AG04449 (cell line): ENCODE measurements at regions not wholly inside any gene's neighbourhood (a gene's known extent, or its start where the extent isn't known, plus 50 kb on each side); places are given as distances from the start of the nearest gene placed in this dataset.

Experiments
- CTCF ChIA-PET: fragments of 350-600 bp; formaldehyde crosslinking; extraction: SDS; loops from one replicate; lab custom pipeline; 2021; ENCODE audit warnings: antibody characterized with exemption; lab: Yijun Ruan, JAX
- POLR2A ChIA-PET: fragments of 400-600, 350-600 bp; formaldehyde crosslinking; extraction: SDS; loops from one replicate; lab custom pipeline; 2020; ENCODE audit warnings: antibody characterized with exemption, inconsistent platforms; lab: Yijun Ruan, JAX
- DNase-seq: peaks from one replicate; pipeline ENCODE4 v3.0.0-alpha.2; 2010; ENCODE audit warnings: low read depth, low spot score
- H3K4me3 ChIP-seq: 2 replicates; pipeline ENCODE4 v1.5.1; 2011; ENCODE audit warnings: low read depth, mild to moderate bottlenecking, control low read depth, low read length
- CTCF ChIP-seq: IDR thresholded peaks from one replicate; pipeline ENCODE4 v1.5.1; 2011; ENCODE audit warnings: mild to moderate bottlenecking, moderate library complexity, low read length, control low read depth, inconsistent platforms; ENCODE audit not compliant: insufficient read depth; ENCODE audit errors: missing control alignments

DNA sequence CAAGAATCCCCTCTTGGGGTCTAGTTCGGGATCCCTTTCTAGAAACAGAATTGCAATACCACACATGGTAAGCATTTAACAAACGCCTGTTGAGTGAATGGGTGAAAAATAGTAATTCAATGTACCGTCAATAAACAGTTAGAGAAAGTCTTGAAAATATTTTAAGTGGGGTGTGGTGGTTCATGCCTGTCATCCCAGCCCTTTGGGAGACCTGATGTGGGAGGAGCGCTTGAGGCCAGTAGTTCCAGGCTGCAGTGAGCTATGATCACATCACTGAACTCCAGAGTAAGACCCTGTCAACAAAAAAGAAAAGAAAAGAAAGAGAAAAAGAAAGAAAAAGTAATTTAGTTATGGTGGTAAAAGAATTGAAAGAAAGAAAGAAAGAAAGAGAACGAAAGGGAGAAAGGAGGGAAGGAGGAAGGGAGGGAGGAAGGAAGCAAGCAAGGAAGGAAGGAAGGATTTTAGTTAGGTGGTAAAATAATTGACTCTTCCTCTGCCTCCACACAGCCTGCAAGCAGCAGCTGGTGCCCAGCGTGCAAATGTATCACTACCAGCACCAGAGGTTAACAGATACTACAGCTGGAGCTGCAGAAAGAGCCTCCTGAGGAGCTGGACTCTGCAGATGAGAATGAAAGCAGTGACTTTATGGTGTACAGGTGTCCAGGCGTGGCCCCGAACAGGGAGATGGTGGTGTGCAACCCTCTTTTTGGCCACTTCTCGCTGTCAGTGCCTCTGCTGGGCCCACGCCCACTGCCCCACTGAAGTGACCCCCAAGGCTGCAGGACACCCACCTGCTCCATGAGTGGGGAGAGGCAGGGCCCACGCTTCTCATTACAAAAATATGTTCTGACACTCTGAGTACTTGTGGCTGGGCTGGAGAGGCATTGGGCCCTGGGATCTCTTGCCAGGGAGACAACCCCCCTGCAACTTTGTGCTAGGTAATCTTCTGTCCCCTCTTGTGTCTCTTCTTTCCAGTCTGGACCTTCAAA is 135.4 kb downstream of the BAMBI start:
- CTCF ChIA-PET, result no interaction called here
- no peak for TF ChIP-seq CTCF
- no peak overlapping the region for H3K4me3 ChIP-seq
- POLR2A ChIA-PET, result no interaction called here
- DNase-seq, result no peak

DNA sequence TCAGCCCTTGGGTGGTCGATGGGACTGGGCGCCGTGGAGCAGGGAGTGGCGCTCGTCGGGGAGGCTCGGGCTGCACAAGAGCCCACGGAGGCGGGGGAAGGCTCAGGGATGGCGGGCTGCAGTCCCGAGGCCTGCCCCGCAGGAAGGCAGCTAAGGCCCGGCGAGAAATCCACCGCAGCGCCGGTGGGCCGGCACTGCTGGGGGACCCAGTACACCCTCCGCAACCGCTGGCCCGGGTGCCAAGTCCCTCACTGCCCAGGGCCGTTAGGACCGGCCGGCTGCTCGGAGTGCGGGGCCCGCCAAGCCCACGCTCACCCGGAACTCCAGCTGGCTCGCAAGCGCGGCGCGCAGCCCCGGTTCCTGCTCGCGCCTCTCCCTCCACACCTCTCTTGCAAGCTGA is 138.4 kb downstream of the BAMBI start:
- DNase-seq, result no peak
- ChIA-PET POLR2A (no interaction called here), CTCF (no interaction called here)
- TF ChIP-seq CTCF, result no peak
- H3K4me3 ChIP-seq, result no peak overlapping the region

DNA sequence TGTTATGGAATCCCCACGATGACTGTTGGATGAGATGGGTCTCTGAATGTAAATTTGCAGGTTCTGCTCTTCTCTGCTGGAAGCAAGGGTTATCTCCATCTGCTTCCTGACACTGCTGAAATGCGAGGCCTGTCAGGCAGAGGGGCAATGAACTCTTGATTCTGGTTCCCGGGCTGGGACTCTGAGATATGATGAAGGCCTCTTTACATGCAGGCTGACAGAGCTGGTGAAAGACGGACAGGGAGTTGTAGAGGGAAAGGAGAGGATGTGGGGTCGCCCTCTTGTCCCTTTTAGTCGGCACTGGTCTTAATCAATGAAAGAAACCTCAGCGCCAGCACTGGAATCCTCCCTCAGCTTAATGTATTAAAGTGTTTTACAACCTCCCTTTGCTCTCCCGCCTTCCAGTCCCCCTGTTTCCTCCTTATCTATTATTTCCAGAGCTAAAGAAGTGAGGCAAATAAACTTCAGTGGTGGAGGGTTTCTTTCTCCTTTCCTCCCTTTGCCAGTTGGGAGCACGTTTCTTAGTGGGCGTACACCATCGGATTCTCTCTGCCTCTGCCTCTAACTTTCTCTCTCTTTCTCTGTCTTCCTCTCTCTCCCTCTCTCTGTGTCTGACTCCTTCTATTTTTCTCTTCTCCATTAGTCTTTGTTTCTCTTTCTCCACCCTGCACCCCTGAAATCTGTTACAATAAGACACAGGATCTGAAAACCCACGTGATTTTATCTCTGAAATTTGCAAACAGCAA is 145.6 kb downstream of the BAMBI start:
- DNase-seq, result no peak
- ChIA-PET CTCF (interaction anchor here (1.0 kb wide), 1 partner anchor 14 kb away, joined by 4 read pairs; no protein-coding TSS in a partner anchor), POLR2A (no interaction called here)
- H3K4me3 ChIP-seq, result no peak overlapping the region; the same call in 1 of the 2 replicates
- no peak for TF ChIP-seq CTCF

GRCh38 chr10:28823501-28824075 is 146.3 kb downstream of the BAMBI start:
- H3K4me3 ChIP-seq, result no peak overlapping the region
- ChIA-PET CTCF (no interaction called here), POLR2A (no interaction called here)

DNA sequence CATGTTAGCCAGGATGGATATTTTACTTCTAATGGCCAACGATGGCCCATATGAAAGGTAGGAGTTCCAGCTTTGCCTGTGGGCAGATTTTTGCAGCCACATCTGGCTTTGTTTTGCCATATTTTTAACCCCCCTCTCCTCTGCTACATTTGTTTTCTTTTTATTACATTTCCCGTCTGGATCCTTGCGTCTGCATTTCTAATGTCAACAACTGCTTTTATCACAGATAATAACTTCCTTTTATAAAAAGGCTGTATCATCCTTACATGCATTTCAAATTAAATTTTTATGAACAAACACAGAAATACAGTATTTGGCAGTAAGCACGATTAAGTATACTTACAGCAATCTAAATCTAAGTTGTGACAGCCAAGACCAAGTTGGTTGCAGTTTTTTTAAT is 156.0 kb downstream of the BAMBI start:
- ChIA-PET CTCF (no interaction called here), POLR2A (no interaction called here)
- H3K4me3 ChIP-seq, result no peak overlapping the region
- no peak for TF ChIP-seq CTCF
- DNase-seq, result no peak

More at GRCh38 chr10:28823501-28824075, 146.3 kb downstream of the BAMBI start:
- DNase-seq, result no peak
- no peak for TF ChIP-seq CTCF

DNA sequence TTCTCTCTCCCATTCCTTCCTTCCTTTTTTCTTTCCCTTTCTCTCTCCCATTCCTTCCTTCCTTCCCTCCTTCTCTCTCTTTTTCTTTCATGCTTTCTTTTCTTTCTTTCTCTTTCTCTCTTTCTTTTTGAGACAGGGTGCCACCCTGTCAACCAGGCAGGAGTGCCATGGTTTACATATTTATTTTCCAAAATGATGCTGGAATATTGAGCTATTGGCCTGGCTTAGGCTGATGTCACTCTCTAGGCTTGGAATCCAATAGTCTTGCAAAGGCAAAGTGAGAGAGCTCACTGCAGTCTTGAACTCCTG is 159.1 kb downstream of the BAMBI start:
- POLR2A ChIA-PET, result no interaction called here
- CTCF ChIA-PET, result interaction anchor here (0.7 kb wide), 1 partner anchor 14 kb away, joined by 4 read pairs; no protein-coding TSS in a partner anchor

More for the DNA sequence above, 159.1 kb downstream of the BAMBI start:
- no peak for TF ChIP-seq CTCF
- DNase-seq, result no peak
- no peak overlapping the region for H3K4me3 ChIP-seq
